Small intestine (tissue), 7 donors: ENCODE measurements at regions not wholly inside any gene's neighbourhood (a gene's known extent, or its start where the extent isn't known, plus 50 kb on each side); places are given as distances from the start of the nearest gene placed in this dataset.

ENCODE experiments used
- DNase-seq, 2 donors: peaks; one replicate each; pipeline versions ENCODE4 v3.0.0 to v3.0.0-alpha.2; 2013
- FAIRE-seq: peaks from 2 replicates; lab custom pipeline; 2012; peaks lifted over from hg19 to GRCh38; lab: Jason Lieb, UNC
- H3K27ac ChIP-seq, 3 donors: one replicate each; pipeline ENCODE4 v1.5.1; 2013; ENCODE audit warnings: low read length in 2 of 3, mild to moderate bottlenecking in 2 of 3, control low read depth in 1 of 3, inconsistent platforms in 1 of 3, low read depth in 1 of 3, moderate library complexity in 1 of 3
- H3K27me3 ChIP-seq, 3 donors: one replicate each; pipeline ENCODE4 v1.6.1; 2013; ENCODE audit warnings: low read length in 3 of 3, inconsistent platforms in 1 of 3; ENCODE audit not compliant: control insufficient read depth in 3 of 3, insufficient read depth in 3 of 3
- H3K36me3 ChIP-seq, 3 donors: one replicate each; pipeline ENCODE4 v1.6.1; 2013; ENCODE audit warnings: low read length in 3 of 3, inconsistent platforms in 1 of 3, low read depth in 1 of 3, mild to moderate bottlenecking in 1 of 3, moderate library complexity in 1 of 3; ENCODE audit not compliant: control insufficient read depth in 3 of 3, insufficient read depth in 2 of 3
- H3K4me1 ChIP-seq, 3 donors: one replicate each; pipeline ENCODE4 v1.6.1; 2013; ENCODE audit warnings: low read length in 2 of 3, inconsistent platforms in 1 of 3, low read depth in 1 of 3, mild to moderate bottlenecking in 1 of 3, moderate library complexity in 1 of 3; ENCODE audit not compliant: control insufficient read depth in 3 of 3, insufficient read depth in 2 of 3
- H3K4me3 ChIP-seq, 3 donors: one replicate each; pipeline ENCODE4 v1.5.1; 2013; ENCODE audit warnings: low read length in 3 of 3, control low read depth in 1 of 3, inconsistent platforms in 1 of 3, low read depth in 1 of 3, mild to moderate bottlenecking in 1 of 3, moderate library complexity in 1 of 3
- H3K9me3 ChIP-seq, 2 donors: one replicate each; pipeline ENCODE4 v1.6.1; 2013; ENCODE audit warnings: low read depth in 1 of 2, low read length in 1 of 2; ENCODE audit not compliant: control insufficient read depth in 2 of 2, insufficient read depth in 1 of 2
- WGBS, 3 donors: extraction: QIAGEN DNeasy Blood & Tissue Kit; methylation state at CpG; one replicate each; pipeline ENCODE4 v1.1.7; 2013; 5-methylcytosine and 5-hydroxymethylcytosine counted together
- donor health status: healthy with polysubstance abuse.
- donor health status: control.
- donor health status: control.
- donor health status: Bipolar disorder and iron deficiency.
- donor health status: healthy.

DNA sequence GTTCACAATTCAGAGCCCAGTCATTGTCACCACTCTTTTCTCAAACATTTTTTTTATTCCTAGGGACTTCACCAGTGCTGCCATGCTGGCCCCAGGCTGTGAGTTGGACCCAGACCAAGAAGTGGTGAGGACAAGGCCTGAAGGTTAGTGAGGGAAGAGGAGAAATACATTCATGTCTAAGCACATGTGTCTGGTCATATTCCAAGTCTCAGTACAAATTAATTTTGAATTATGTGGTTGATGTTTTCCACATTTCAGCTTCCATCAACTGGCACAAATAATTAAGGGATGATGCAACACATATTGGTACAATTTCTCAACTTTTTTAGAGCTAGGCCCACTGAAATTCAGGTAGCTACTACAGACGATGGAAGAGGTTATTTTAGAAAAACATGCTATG, 106.6 kb upstream of the UPP2 start:
- no peaks in the 10 kb centered on the region for H3K4me1 ChIP-seq
- H3K9me3 ChIP-seq = no peaks in the 10 kb centered on the region
- no peaks in the 10 kb centered on the region for H3K27me3 ChIP-seq
- H3K36me3 ChIP-seq = no peaks in the 10 kb centered on the region
- no peak overlapping the region for H3K4me3 ChIP-seq
- H3K27ac ChIP-seq = no peak overlapping the region
- DNase-seq (no peak), FAIRE-seq (no peak)
- 90 to 100% (median 93%) methylated on average over 1 of the region's 1 CpG for WGBS, 3 donors

DNA sequence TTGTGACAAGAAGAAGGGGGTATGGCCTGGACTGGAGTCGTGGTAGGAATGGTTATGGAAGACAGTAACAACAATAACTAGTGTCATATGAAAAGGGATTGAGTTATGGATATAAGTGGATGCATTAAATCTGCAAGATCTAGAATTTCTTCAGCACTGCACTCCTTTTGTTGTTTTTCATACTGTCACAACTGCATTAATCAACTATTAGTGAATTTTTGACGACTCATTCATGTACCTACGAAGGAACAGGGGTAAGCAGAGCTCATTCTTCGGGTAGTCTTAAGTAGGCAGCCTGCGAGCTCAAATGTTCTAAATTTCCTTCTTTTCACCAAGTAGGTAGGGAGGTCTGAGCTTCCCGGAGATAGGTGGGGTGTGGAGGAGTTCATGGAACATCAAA, 109.7 kb upstream of the UPP2 start:
- WGBS, 3 donors = 62 to 70% (median 67%) methylated on average over 6 of the region's 6 CpGs
- Histone ChIP-seq H3K36me3 (no peaks in the 10 kb centered on the region), H3K4me3 (no peak overlapping the region), H3K27ac (no peak overlapping the region), H3K4me1 (no peaks in the 10 kb centered on the region), H3K27me3 (no peaks in the 10 kb centered on the region), H3K9me3 (no peaks in the 10 kb centered on the region)
- FAIRE-seq (no peak), DNase-seq (no peak)

DNA sequence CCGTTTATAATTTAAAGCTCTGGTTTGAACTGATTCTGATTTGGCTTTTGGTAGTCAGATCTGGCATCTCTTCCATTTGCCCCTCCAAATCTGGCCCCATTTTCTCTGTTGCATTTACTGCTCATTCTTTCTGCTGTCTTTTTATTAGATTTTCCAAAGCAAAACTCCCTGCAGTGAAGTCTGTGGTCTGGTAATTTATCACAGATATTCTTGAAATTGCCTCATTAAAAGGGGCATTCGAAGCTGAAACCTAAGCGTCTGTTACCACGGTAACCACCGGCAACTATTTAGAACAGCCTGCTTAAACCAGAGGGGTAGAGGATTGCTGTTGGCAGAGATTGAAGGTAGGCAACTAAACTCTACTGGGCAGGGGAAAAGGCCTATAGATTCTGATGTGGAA, 111.5 kb upstream of the UPP2 start:
- FAIRE-seq = no peak
- no peak for DNase-seq
- no peak overlapping the region for H3K27ac ChIP-seq
- no peak overlapping the region for H3K4me3 ChIP-seq
- H3K36me3 ChIP-seq = no peaks in the 10 kb centered on the region
- H3K4me1 ChIP-seq = no peaks in the 10 kb centered on the region
- no peaks in the 10 kb centered on the region for H3K27me3 ChIP-seq
- WGBS, 3 donors = 44 to 60% (median 47%) methylated on average over 5 of the region's 5 CpGs
- H3K9me3 ChIP-seq = no peaks in the 10 kb centered on the region

DNA sequence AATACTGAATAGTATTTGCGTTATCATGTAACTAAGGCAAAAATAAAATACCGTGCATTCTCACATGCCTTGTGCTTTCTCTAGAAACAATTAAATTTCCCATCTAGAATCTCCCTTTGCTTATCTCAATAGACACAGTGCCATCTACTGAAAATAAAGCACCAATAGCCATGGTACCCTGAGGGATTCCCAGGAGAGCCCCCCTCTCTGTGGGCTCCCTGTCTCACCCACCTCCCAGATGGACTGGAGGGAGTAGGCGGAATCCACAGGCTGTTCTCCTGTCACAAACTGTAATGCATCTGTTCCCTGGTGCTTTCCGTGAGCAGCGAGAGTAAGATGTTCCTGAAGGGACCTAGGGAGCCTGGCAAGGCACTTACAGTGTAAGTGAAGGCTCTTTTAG, 112.4 kb upstream of the UPP2 start:
- FAIRE-seq (no peak), DNase-seq (no peak)
- Histone ChIP-seq H3K27ac (no peak overlapping the region), H3K4me1 (no peaks in the 10 kb centered on the region), H3K4me3 (no peak overlapping the region), H3K36me3 (no peaks in the 10 kb centered on the region), H3K27me3 (no peaks in the 10 kb centered on the region), H3K9me3 (peaks cover 0 to 2% of the 10 kb centered on the region in 2 donors)
- 84 to 88% (median 87%) methylated on average over 5 of the region's 5 CpGs for WGBS, 3 donors

DNA sequence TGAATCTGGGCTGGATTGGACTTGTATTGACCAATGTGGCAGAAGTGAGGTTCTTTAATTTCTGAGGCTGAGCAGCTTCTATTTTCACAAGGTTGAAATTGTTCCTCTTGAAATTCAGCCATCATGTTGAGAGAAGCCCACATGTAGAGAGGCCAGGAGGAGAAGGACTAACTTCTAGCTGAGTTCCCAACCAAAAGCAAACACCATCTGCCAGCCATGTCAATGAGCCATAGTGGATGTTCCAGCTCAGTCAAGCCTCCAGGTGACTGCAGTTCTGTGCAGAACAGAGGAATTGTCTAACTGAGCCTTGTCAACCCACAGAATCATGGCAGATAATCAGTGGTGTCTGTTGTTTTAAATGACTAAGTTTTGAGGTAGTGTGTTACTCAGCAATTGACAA, 110.6 kb upstream of the ACVR1 start:
- Histone ChIP-seq H3K4me3 (no peak overlapping the region), H3K27ac (no peak overlapping the region), H3K27me3 (no peaks in the 10 kb centered on the region), H3K9me3 (peaks cover 0 to 2% of the 10 kb centered on the region in 2 donors), H3K4me1 (no peaks in the 10 kb centered on the region), H3K36me3 (no peaks in the 10 kb centered on the region)
- DNase-seq (no peak), FAIRE-seq (no peak)

DNA sequence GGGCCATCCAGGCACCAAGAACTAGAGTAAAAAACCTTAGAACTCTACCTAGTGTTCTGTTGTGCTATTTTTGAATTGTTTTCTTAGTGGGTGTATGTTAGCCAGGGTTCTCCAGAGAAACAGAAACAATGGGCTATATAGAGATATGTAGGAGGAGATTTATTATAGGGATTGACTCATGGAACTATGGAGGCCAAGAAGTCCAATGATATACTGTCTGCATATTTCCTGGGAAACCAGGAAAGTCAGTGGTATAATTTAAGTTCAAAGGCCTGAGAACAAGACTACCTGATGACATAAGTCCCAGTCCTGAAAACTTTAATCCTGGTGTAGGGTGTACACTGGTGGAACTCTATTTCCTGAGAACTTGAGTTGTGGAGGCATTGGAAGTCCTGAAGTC, 108.7 kb upstream of the ACVR1 start:
- Histone ChIP-seq H3K9me3 (peaks cover 0 to 21% of the 10 kb centered on the region in 2 donors), H3K4me1 (no peaks in the 10 kb centered on the region), H3K27ac (no peak overlapping the region), H3K27me3 (peaks cover 0 to 3% (median 0%) of the 10 kb centered on the region in 3 donors), H3K36me3 (no peaks in the 10 kb centered on the region), H3K4me3 (no peak overlapping the region)
- FAIRE-seq (no peak), DNase-seq (peak in 1 of 2 donors; percentile 8)

DNA sequence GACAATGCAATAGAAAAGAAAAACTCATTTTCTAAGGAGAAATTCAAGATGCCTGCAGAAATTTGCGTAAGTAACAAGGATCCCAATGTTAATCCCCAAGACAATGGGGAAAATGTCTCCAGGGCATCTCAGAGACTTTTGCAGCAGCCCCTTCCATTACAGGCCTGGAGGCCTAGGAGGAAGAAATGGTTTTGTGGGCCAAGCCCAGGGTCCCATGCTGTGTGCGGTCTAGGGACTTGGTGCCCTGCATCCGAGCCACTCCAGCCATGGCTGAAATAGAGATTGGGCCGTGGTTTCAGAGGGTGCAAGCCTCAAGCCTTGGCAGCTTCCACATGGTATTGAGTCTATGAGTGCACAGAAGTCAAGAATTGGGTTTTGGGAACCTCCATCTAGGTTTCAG, 103.9 kb upstream of the ACVR1 start:
- DNase-seq (no peak), FAIRE-seq (no peak)
- Histone ChIP-seq H3K27me3 (peaks cover 0 to 3% (median 0%) of the 10 kb centered on the region in 3 donors), H3K4me3 (no peak overlapping the region), H3K4me1 (no peaks in the 10 kb centered on the region), H3K9me3 (peaks cover 0 to 22% of the 10 kb centered on the region in 2 donors), H3K27ac (no peak overlapping the region), H3K36me3 (no peaks in the 10 kb centered on the region)
- WGBS, 3 donors = 86 to 88% (median 87%) methylated on average over 4 of the region's 4 CpGs

DNA sequence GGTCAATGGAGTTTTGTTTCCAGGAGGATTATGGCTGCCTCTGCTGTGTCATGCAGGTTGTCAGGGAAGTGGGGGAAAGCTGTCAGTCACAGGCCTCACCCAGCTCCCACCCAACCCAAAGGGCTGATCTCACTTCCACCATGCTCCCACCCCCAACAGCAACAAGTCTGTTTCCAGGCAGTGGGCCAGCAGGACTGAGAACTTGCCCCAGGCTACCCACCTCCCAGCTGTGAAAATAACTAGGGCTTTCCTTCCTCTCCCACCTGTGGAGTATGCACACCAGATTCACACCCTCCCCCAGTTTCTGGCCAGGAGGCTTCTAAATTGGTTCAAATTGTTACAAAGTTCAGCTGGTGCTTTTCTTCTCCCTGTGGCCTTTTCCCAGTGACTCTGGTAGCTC, 95.6 kb upstream of the ACVR1 start:
- DNase-seq = no peak
- H3K9me3 ChIP-seq = peaks cover 0 to 3% of the 10 kb centered on the region in 2 donors
- no peaks in the 10 kb centered on the region for H3K27me3 ChIP-seq
- no peak for FAIRE-seq
- no peak overlapping the region for H3K4me3 ChIP-seq
- H3K27ac ChIP-seq = no peak overlapping the region
- H3K4me1 ChIP-seq = no peaks in the 10 kb centered on the region
- no peaks in the 10 kb centered on the region for H3K36me3 ChIP-seq

DNA sequence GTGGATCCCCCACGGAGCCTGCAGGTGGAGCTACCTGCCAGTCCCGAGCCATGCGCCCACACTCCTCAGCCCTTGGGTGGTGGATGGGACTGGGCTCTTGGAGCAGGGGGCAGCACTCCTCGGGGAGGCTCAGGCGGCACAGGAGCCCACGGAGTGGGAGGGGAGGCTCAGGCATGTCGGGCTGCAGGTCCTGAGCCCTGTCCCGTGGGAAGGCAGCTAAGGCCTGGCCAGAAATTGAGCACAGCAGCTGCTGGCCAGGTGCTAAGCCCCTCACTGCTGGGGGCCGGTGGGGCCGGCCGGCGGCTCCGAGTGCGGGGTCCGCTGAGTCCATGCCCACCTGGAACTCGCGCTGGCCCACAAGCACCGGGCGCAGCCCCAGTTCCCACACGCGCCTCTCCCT, 91.7 kb upstream of the ACVR1 start:
- Histone ChIP-seq H3K4me1 (no peaks in the 10 kb centered on the region), H3K9me3 (peaks cover 0 to 3% of the 10 kb centered on the region in 2 donors), H3K4me3 (no peak overlapping the region), H3K36me3 (no peaks in the 10 kb centered on the region), H3K27me3 (no peaks in the 10 kb centered on the region), H3K27ac (no peak overlapping the region)
- 92 to 94% (median 93%) methylated on average over 20 to 21 of the region's 21 CpGs for WGBS, 3 donors
- DNase-seq = no peak
- no peak for FAIRE-seq
